OCI-LY7 (cell line): ENCODE measurements at regions not wholly inside any gene's neighbourhood (a gene's known extent, or its start where the extent isn't known, plus 50 kb on each side); places are given as distances from the start of the nearest gene placed in this dataset.

ENCODE experiments used
- EZH2phosphoT487 ChIP-seq: fragments of 200-600 bp; sonication (generic); IDR thresholded peaks from 2 replicates; pipeline ENCODE4 v1.6.1; 2018; ENCODE audit warnings: low read depth, borderline replicate concordance, mild to moderate bottlenecking, mixed run types, antibody characterized with exemption, low read length, moderate library complexity, mixed read lengths
- TF ChIP-seq, protein P1 (sequence below): fragments of 200-600 bp; sonication (generic); conservative IDR thresholded peaks from 2 replicates; pipeline ENCODE4 v1.5.1; 2014; ENCODE audit warnings: mild to moderate bottlenecking, antibody characterized with exemption, low read length, moderate library complexity, mixed read lengths

DNA sequence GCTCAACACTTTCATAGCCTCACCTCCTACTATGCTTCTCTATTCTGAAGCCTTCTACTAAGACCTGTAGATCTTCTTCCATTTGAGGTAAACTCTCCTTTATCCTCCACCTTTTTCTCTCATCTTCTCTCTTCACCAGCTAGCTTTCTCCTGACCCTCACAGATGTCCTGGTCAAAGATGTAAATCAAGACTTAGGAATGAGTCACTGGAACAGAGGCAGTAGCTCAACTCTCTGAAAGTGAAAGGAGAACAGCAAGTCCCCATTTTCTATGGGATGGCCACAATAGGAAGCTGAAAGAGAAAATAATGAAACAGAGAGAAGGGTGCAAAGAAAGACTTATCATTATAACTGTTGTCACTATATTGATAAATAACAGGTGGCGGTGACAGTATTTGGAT, 86.1 kb upstream of the DOCK9 start:
- TF ChIP-seq, protein P1, sequence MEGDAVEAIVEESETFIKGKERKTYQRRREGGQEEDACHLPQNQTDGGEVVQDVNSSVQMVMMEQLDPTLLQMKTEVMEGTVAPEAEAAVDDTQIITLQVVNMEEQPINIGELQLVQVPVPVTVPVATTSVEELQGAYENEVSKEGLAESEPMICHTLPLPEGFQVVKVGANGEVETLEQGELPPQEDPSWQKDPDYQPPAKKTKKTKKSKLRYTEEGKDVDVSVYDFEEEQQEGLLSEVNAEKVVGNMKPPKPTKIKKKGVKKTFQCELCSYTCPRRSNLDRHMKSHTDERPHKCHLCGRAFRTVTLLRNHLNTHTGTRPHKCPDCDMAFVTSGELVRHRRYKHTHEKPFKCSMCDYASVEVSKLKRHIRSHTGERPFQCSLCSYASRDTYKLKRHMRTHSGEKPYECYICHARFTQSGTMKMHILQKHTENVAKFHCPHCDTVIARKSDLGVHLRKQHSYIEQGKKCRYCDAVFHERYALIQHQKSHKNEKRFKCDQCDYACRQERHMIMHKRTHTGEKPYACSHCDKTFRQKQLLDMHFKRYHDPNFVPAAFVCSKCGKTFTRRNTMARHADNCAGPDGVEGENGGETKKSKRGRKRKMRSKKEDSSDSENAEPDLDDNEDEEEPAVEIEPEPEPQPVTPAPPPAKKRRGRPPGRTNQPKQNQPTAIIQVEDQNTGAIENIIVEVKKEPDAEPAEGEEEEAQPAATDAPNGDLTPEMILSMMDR, result no peak
- TF ChIP-seq EZH2phosphoT487, result no peak
